ENCODE measurements at regions not wholly inside any gene's neighbourhood (a gene's known extent, or its start where the extent isn't known, plus 50 kb on each side); places are given as distances from the start of the nearest gene placed in this dataset.

- no peak for DNase-seq (ENCODE audit: extremely low spot score)
- CTCF ChIA-PET = interaction anchor here (1.3 kb wide), 1 partner anchor 10 kb away, joined by 3 read pairs; no protein-coding TSS in a partner anchor
Measured at GRCh38 chr1:57506941-57507340, 83.1 kb upstream of the DAB1 start.

GRCh38 chr1:57503337-57503736 is 79.5 kb upstream of the DAB1 start:
- no peak for DNase-seq (ENCODE audit: extremely low spot score)
- no peak for TF ChIP-seq CTCF (IDR thresholded peaks at IDR 0.05; ENCODE audit: control extremely low read depth, extremely low read depth, low read depth, missing control alignments)
- ChIA-PET POLR2A (no interaction called here), CTCF (no interaction called here)

More at GRCh38 chr1:57506941-57507340, 83.1 kb upstream of the DAB1 start:
- POLR2A ChIA-PET = no interaction called here
- no peak for TF ChIP-seq CTCF (IDR thresholded peaks at IDR 0.05; ENCODE audit: control extremely low read depth, extremely low read depth, low read depth, missing control alignments)

GRCh38 chr1:57500136-57500830 is 76.4 kb upstream of the DAB1 start:
- POLR2A ChIA-PET = no interaction called here
- DNase-seq (ENCODE audit: extremely low spot score) = no peak
- no peak for TF ChIP-seq CTCF (IDR thresholded peaks at IDR 0.05; ENCODE audit: control extremely low read depth, extremely low read depth, low read depth, missing control alignments)
- CTCF ChIA-PET = interaction anchor here (0.9 to 1.3 kb wide), 3 partner anchors 16 to 455 kb away, joined by 3 to 4 read pairs (median 3); no protein-coding TSS in a partner anchor

GRCh38 chr1:57494530-57495079 is 70.7 kb upstream of the DAB1 start:
- no peak for TF ChIP-seq CTCF (IDR thresholded peaks at IDR 0.05; ENCODE audit: control extremely low read depth, extremely low read depth, low read depth, missing control alignments)
- ChIA-PET CTCF (interaction anchor here (1.0 to 1.5 kb wide), 2 partner anchors 14 to 15 kb away, joined by 3 read pairs; no protein-coding TSS in a partner anchor), POLR2A (no interaction called here)
- DNase-seq (ENCODE audit: extremely low spot score) = no peak

- no peak for TF ChIP-seq CTCF (IDR thresholded peaks at IDR 0.05; ENCODE audit: control extremely low read depth, extremely low read depth, low read depth, missing control alignments)
- no peak for DNase-seq (ENCODE audit: extremely low spot score)
- CTCF ChIA-PET = interaction anchor here (1.2 kb wide), 2 partner anchors 17 to 25 kb away, joined by 3 to 4 read pairs; no protein-coding TSS in a partner anchor
- POLR2A ChIA-PET = no interaction called here
Measured at GRCh38 chr1:57492586-57493226, 68.8 kb upstream of the DAB1 start.

- DNase-seq (ENCODE audit: extremely low spot score) = no peak
- no peak for TF ChIP-seq CTCF (IDR thresholded peaks at IDR 0.05; ENCODE audit: control extremely low read depth, extremely low read depth, low read depth, missing control alignments)
- CTCF ChIA-PET = no interaction called here
- POLR2A ChIA-PET = no interaction called here
Measured at GRCh38 chr1:57489358-57490036, 65.6 kb upstream of the DAB1 start.

Data from GM10248 (cell line).